ENCODE measurements at regions not wholly inside any gene's neighbourhood (a gene's known extent, or its start where the extent isn't known, plus 50 kb on each side); places are given as distances from the start of the nearest gene placed in this dataset.
"Not testable (repeated sequence)": the region's sequence is repeated elsewhere in the genome, so short reads cannot be mapped to it uniquely, and the experiment has no call there.

GRCh38 chr17:20929334-20929733, 113.5 kb downstream of the USP22 start:
- no peaks in the 10 kb centered on the region for H3K36me3 ChIP-seq (ENCODE audit: insufficient read depth, low read length)
- DNase-seq (ENCODE audit: low read depth, low spot score) = no peak
- H3K4me3 ChIP-seq = no peak overlapping the region
- H3K9me3 ChIP-seq (ENCODE audit: low read depth, low read length) = no peaks in the 10 kb centered on the region
- H3K27ac ChIP-seq = no peak overlapping the region
- no peak overlapping the region for H3K9ac ChIP-seq (ENCODE audit: insufficient read length)
- TF ChIP-seq FOXP2 (optimal IDR thresholded peaks at IDR 0.05; ENCODE audit: control extremely low read depth, extremely low read length, insufficient read depth) (no peak), POLR2AphosphoS5 (IDR thresholded peaks at IDR 0.05; ENCODE audit: borderline replicate concordance, low read depth, low read length) (no peak), EZH2 (IDR thresholded peaks at IDR 0.05) (no peak)

- TF ChIP-seq EZH2 (IDR thresholded peaks at IDR 0.05) = no peak
- TF ChIP-seq FOXP2 (optimal IDR thresholded peaks at IDR 0.05; ENCODE audit: control extremely low read depth, extremely low read length, insufficient read depth) = no peak
- TF ChIP-seq POLR2AphosphoS5 (IDR thresholded peaks at IDR 0.05; ENCODE audit: borderline replicate concordance, low read depth, low read length) = no peak
- H3K36me3 ChIP-seq (ENCODE audit: insufficient read depth, low read length) = no peaks in the 10 kb centered on the region
- no peak overlapping the region for H3K4me3 ChIP-seq
- no peak overlapping the region for H3K27ac ChIP-seq
- H3K9me3 ChIP-seq (ENCODE audit: low read depth, low read length) = no peaks in the 10 kb centered on the region
- DNase-seq (ENCODE audit: low read depth, low spot score) = no peak
- no peak overlapping the region for H3K9ac ChIP-seq (ENCODE audit: insufficient read length)
Observed at GRCh38 chr17:20930081-20930760, 112.6 kb downstream of the USP22 start.

- not testable (repeated sequence) for DNase-seq (ENCODE audit: low read depth, low spot score); H3K9ac ChIP-seq (ENCODE audit: insufficient read length); H3K27ac ChIP-seq
Observed at GRCh38 chr17:20933040-20933439, 109.8 kb downstream of the USP22 start.

GRCh38 chr17:20934288-20934687, 108.5 kb downstream of the USP22 start:
- H3K27ac ChIP-seq = peak overlapping the region; percentile 73
- H3K9me3 ChIP-seq (ENCODE audit: low read depth, low read length) = no peaks in the 10 kb centered on the region
- no peak overlapping the region for H3K4me3 ChIP-seq
- TF ChIP-seq POLR2AphosphoS5 (IDR thresholded peaks at IDR 0.05; ENCODE audit: borderline replicate concordance, low read depth, low read length) (no peak), FOXP2 (optimal IDR thresholded peaks at IDR 0.05; ENCODE audit: control extremely low read depth, extremely low read length, insufficient read depth) (no peak), EZH2 (IDR thresholded peaks at IDR 0.05) (no peak)
- no peak for DNase-seq (ENCODE audit: low read depth, low spot score)
- no peak overlapping the region for H3K9ac ChIP-seq (ENCODE audit: insufficient read length)
- no peaks in the 10 kb centered on the region for H3K36me3 ChIP-seq (ENCODE audit: insufficient read depth, low read length)

More at GRCh38 chr17:20933040-20933439, 109.8 kb downstream of the USP22 start:
- not testable (repeated sequence) for H3K36me3 ChIP-seq (ENCODE audit: insufficient read depth, low read length); H3K9me3 ChIP-seq (ENCODE audit: low read depth, low read length); H3K4me3 ChIP-seq

- H3K36me3 ChIP-seq (ENCODE audit: insufficient read depth, low read length) = no peaks in the 10 kb centered on the region
- no peak overlapping the region for H3K4me3 ChIP-seq
- H3K9ac ChIP-seq (ENCODE audit: insufficient read length) = no peak overlapping the region
- H3K27ac ChIP-seq = peak overlapping the region; percentile 87; the same call in 1 of the 2 replicates
- TF ChIP-seq FOXP2 (optimal IDR thresholded peaks at IDR 0.05; ENCODE audit: control extremely low read depth, extremely low read length, insufficient read depth) (no peak), EZH2 (IDR thresholded peaks at IDR 0.05) (no peak), POLR2AphosphoS5 (IDR thresholded peaks at IDR 0.05; ENCODE audit: borderline replicate concordance, low read depth, low read length) (no peak)
- H3K9me3 ChIP-seq (ENCODE audit: low read depth, low read length) = no peaks in the 10 kb centered on the region
- no peak for DNase-seq (ENCODE audit: low read depth, low spot score)
Observed at GRCh38 chr17:20935740-20936139, 107.1 kb downstream of the USP22 start.

- Histone ChIP-seq H3K9me3 (ENCODE audit: low read depth, low read length) (no peaks in the 10 kb centered on the region), H3K36me3 (ENCODE audit: insufficient read depth, low read length) (no peaks in the 10 kb centered on the region), H3K9ac (ENCODE audit: insufficient read length) (no peak overlapping the region), H3K4me3 (no peak overlapping the region), H3K27ac (no peak overlapping the region)
- TF ChIP-seq FOXP2 (optimal IDR thresholded peaks at IDR 0.05; ENCODE audit: control extremely low read depth, extremely low read length, insufficient read depth) (no peak), EZH2 (IDR thresholded peaks at IDR 0.05) (no peak), POLR2AphosphoS5 (IDR thresholded peaks at IDR 0.05; ENCODE audit: borderline replicate concordance, low read depth, low read length) (no peak)
- no peak for DNase-seq (ENCODE audit: low read depth, low spot score)
Observed at GRCh38 chr17:20938244-20938643, 104.6 kb downstream of the USP22 start.

GRCh38 chr17:20938988-20939615, 103.7 kb downstream of the USP22 start:
- H3K9me3 ChIP-seq (ENCODE audit: low read depth, low read length) = no peaks in the 10 kb centered on the region
- DNase-seq (ENCODE audit: low read depth, low spot score) = no peak
- TF ChIP-seq POLR2AphosphoS5 (IDR thresholded peaks at IDR 0.05; ENCODE audit: borderline replicate concordance, low read depth, low read length) = no peak
- TF ChIP-seq EZH2 (IDR thresholded peaks at IDR 0.05) = no peak
- no peak overlapping the region for H3K9ac ChIP-seq (ENCODE audit: insufficient read length)
- no peak overlapping the region for H3K27ac ChIP-seq
- H3K4me3 ChIP-seq = no peak overlapping the region
- no peaks in the 10 kb centered on the region for H3K36me3 ChIP-seq (ENCODE audit: insufficient read depth, low read length)

GRCh38 chr17:20941872-20942271, 100.9 kb downstream of the USP22 start:
- TF ChIP-seq FOXP2 (optimal IDR thresholded peaks at IDR 0.05; ENCODE audit: control extremely low read depth, extremely low read length, insufficient read depth) (no peak), EZH2 (IDR thresholded peaks at IDR 0.05) (no peak), POLR2AphosphoS5 (IDR thresholded peaks at IDR 0.05; ENCODE audit: borderline replicate concordance, low read depth, low read length) (no peak)
- Histone ChIP-seq H3K9ac (ENCODE audit: insufficient read length) (no peak overlapping the region), H3K36me3 (ENCODE audit: insufficient read depth, low read length) (no peaks in the 10 kb centered on the region), H3K9me3 (ENCODE audit: low read depth, low read length) (no peaks in the 10 kb centered on the region), H3K27ac (no peak overlapping the region), H3K4me3 (no peak overlapping the region)
- no peak for DNase-seq (ENCODE audit: low read depth, low spot score)

Measured in SK-N-MC (cell line).